Left kidney (tissue), 1 donor: ENCODE measurements at regions not wholly inside any gene's neighbourhood (a gene's known extent, or its start where the extent isn't known, plus 50 kb on each side); places are given as distances from the start of the nearest gene placed in this dataset.

Experiments
- DNase-seq: peaks from one replicate; pipeline ENCODE4 v3.0.0-alpha.2; 2013

GRCh38 chr1:47554901-47555300 is 117.1 kb downstream of the FOXD2 start:
- no peak for DNase-seq

GRCh38 chr1:47555306-47555705 is 117.5 kb downstream of the FOXD2 start:
- DNase-seq, result no peak

GRCh38 chr1:47555841-47556560 is 118.2 kb downstream of the FOXD2 start:
- peak; percentile 58 for DNase-seq

GRCh38 chr1:47557066-47557465 is 119.2 kb downstream of the FOXD2 start:
- no peak for DNase-seq

GRCh38 chr1:47558601-47559593 is 121.1 kb downstream of the FOXD2 start:
- DNase-seq, result peak; percentile 60

- DNase-seq, result no peak
Observed at GRCh38 chr1:47559944-47560695, 122.3 kb downstream of the FOXD2 start.

GRCh38 chr1:47561523-47562007 is 123.7 kb downstream of the FOXD2 start:
- no peak for DNase-seq

- DNase-seq, result no peak
Observed at GRCh38 chr1:47562147-47562546, 124.3 kb downstream of the FOXD2 start.

GRCh38 chr1:47562799-47563198 is 125.0 kb downstream of the FOXD2 start:
- no peak for DNase-seq

- no peak for DNase-seq
Observed at GRCh38 chr1:47563201-47563600, 125.4 kb downstream of the FOXD2 start.

GRCh38 chr1:47564570-47564969 is 126.7 kb downstream of the FOXD2 start:
- DNase-seq, result no peak

GRCh38 chr1:47565092-47565491 is 127.2 kb downstream of the FOXD2 start:
- no peak for DNase-seq

GRCh38 chr1:47565676-47566075 is 127.8 kb downstream of the FOXD2 start:
- DNase-seq, result no peak

GRCh38 chr1:47568763-47569162 is 130.9 kb downstream of the FOXD2 start:
- no peak for DNase-seq

- DNase-seq, result no peak
Observed at GRCh38 chr1:47569261-47569660, 131.4 kb downstream of the FOXD2 start.

GRCh38 chr1:47569681-47570470 is 132.0 kb downstream of the FOXD2 start:
- peak; percentile 67 for DNase-seq

GRCh38 chr1:47571161-47571560 is 133.3 kb downstream of the FOXD2 start:
- no peak for DNase-seq

- DNase-seq, result no peak
Observed at GRCh38 chr1:47571952-47572351, 134.1 kb downstream of the FOXD2 start.

GRCh38 chr1:47572731-47573430 is 135.0 kb downstream of the FOXD2 start:
- DNase-seq, result no peak

- no peak for DNase-seq
Observed at GRCh38 chr1:47574451-47575165, 136.8 kb downstream of the FOXD2 start.
